CD4-positive, alpha-beta T cell (primary cell): ENCODE measurements at regions not wholly inside any gene's neighbourhood (a gene's known extent, or its start where the extent isn't known, plus 50 kb on each side); places are given as distances from the start of the nearest gene placed in this dataset.

Source experiments
- ATAC-seq: fragments of 200-7000 bp; cut with Tn5 transposase; one replicate; pipeline ENCODE4 v1.10.0; 2022; ENCODE audit warnings: mild to moderate bottlenecking; ENCODE audit not compliant: poor library complexity
- CTCF ChIA-PET: fragments of 350-600 bp; sonication (Branson Sonifier 250); formaldehyde crosslinking; loops from one replicate; lab custom pipeline; 2021; ENCODE audit warnings: antibody characterized with exemption, inconsistent platforms; lab: Charles Lee
- POLR2A ChIA-PET: fragments of 350-600 bp; sonication (Branson Sonifier 250); formaldehyde crosslinking; loops from one replicate; lab custom pipeline; 2021; ENCODE audit warnings: antibody characterized with exemption, inconsistent platforms; lab: Charles Lee
- DNase-seq, 14 experiments: peaks; one replicate each; pipeline ENCODE4 v3.0.0-alpha.2; 2013 to 2020; ENCODE audit warnings: mixed read lengths in 2 of 14
- H3K27ac ChIP-seq, 2 donors: one replicate each; pipeline versions ENCODE4 v1.5.1 to v1.7.0; 2013; ENCODE audit warnings: low read length in 2 of 2, low read depth in 1 of 2, mild to moderate bottlenecking in 1 of 2
- H3K27me3 ChIP-seq, 2 experiments: 1 replicate in 1 of 2; 2 replicates in 1 of 2; pipeline versions ENCODE4 v1.6.1 to v1.7.0; 2013; ENCODE audit warnings: low read length in 2 of 2, control low read depth in 1 of 2, mild to moderate bottlenecking in 1 of 2, moderate library complexity in 1 of 2; ENCODE audit not compliant: insufficient read depth in 2 of 2, control insufficient read depth in 1 of 2
- H3K36me3 ChIP-seq: one replicate; pipeline ENCODE4 v1.6.1; 2013; ENCODE audit warnings: low read length, control low read depth; ENCODE audit not compliant: insufficient read depth
- H3K4me1 ChIP-seq: one replicate; pipeline ENCODE4 v1.6.1; 2013; ENCODE audit warnings: low read length, control low read depth; ENCODE audit not compliant: insufficient read depth
- H3K4me3 ChIP-seq: one replicate; pipeline ENCODE4 v1.5.1; 2013; ENCODE audit warnings: mild to moderate bottlenecking, low read length, moderate library complexity
- H3K9me3 ChIP-seq, 2 experiments: 1 replicate in 1 of 2; 2 replicates in 1 of 2; pipeline versions ENCODE4 v1.6.1 to v1.7.0; 2013; ENCODE audit warnings: low read length in 2 of 2, mild to moderate bottlenecking in 2 of 2, control low read depth in 1 of 2, moderate library complexity in 1 of 2; ENCODE audit not compliant: control insufficient read depth in 1 of 2, insufficient read depth in 1 of 2
- H3K27ac Mint-ChIP-seq: one replicate; pipeline ENCODE4 v1.8.0; 2020; ENCODE audit warnings: mixed read lengths
- H3K27me3 Mint-ChIP-seq: one replicate; pipeline ENCODE4 v1.8.0; 2021; ENCODE audit warnings: mixed read lengths
- H3K36me3 Mint-ChIP-seq: one replicate; pipeline ENCODE4 v1.8.0; 2021; ENCODE audit warnings: low read depth, mixed read lengths
- H3K4me1 Mint-ChIP-seq: one replicate; pipeline ENCODE4 v1.8.0; 2021; ENCODE audit warnings: low read depth, mixed read lengths
- H3K4me3 Mint-ChIP-seq: one replicate; pipeline ENCODE4 v1.8.0; 2020; ENCODE audit warnings: mild to moderate bottlenecking, mixed read lengths
- H3K9me3 Mint-ChIP-seq: one replicate; pipeline ENCODE4 v1.8.0; 2020; ENCODE audit warnings: mixed read lengths
- intact Hi-C, 2 experiments: fragments of 100-400 bp; cut with DNase I in 1 of 2; cut with micrococcal nuclease in 1 of 2; formaldehyde crosslinking; loops; one replicate each; pipeline versions ENCODE4 v1.15.1 to v1.9.0; 2023 to 2025; cut with DNase I, micrococcal nuclease
- TF ChIP-seq, protein P1 (sequence below): fragments of 200-600 bp; IDR thresholded peaks from one replicate; pipeline ENCODE4 v1.8.0; 2022; ENCODE audit warnings: antibody characterized with exemption, mild to moderate bottlenecking

DNA sequence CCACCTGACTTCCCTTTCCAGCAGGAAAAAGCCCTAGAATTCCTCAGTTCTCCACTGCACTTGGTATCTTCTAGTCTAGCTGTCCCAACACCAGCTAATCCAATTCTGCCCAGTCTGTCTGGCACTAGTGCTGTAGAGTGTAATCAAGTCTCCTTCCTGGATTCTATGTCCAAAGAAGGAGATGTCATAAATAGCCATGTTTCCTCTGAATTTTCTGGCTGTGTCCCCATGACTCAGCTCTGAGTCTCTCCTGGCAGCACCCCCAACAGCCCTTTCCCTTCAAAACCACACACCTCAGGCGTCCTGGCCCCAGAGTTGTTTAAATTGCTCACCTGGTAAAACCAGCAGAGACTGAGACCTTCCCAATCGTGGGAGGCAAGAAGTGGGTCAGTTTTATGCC, 197.2 kb downstream of the GRXCR1 start:
- TF ChIP-seq, protein P1, sequence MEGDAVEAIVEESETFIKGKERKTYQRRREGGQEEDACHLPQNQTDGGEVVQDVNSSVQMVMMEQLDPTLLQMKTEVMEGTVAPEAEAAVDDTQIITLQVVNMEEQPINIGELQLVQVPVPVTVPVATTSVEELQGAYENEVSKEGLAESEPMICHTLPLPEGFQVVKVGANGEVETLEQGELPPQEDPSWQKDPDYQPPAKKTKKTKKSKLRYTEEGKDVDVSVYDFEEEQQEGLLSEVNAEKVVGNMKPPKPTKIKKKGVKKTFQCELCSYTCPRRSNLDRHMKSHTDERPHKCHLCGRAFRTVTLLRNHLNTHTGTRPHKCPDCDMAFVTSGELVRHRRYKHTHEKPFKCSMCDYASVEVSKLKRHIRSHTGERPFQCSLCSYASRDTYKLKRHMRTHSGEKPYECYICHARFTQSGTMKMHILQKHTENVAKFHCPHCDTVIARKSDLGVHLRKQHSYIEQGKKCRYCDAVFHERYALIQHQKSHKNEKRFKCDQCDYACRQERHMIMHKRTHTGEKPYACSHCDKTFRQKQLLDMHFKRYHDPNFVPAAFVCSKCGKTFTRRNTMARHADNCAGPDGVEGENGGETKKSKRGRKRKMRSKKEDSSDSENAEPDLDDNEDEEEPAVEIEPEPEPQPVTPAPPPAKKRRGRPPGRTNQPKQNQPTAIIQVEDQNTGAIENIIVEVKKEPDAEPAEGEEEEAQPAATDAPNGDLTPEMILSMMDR: no peak
- Mint-ChIP-seq H3K4me1 (no peaks in the 10 kb centered on the region), H3K9me3 (no peaks in the 10 kb centered on the region), H3K27me3 (no peaks in the 10 kb centered on the region), H3K27ac (no peak overlapping the region), H3K4me3 (no peak overlapping the region), H3K36me3 (no peaks in the 10 kb centered on the region)
- Histone ChIP-seq H3K4me1 (no peaks in the 10 kb centered on the region), H3K27ac (no peak overlapping the region), H3K27me3 (no peaks in the 10 kb centered on the region), H3K36me3 (no peaks in the 10 kb centered on the region), H3K9me3 (peaks cover 0 to 3% of the 10 kb centered on the region in 2 experiments), H3K4me3 (no peak overlapping the region)
- DNase-seq (no peak), ATAC-seq (no peak)
- CTCF ChIA-PET: no interaction called here
- POLR2A ChIA-PET: no interaction called here
- intact Hi-C loops: no loop called here

DNA sequence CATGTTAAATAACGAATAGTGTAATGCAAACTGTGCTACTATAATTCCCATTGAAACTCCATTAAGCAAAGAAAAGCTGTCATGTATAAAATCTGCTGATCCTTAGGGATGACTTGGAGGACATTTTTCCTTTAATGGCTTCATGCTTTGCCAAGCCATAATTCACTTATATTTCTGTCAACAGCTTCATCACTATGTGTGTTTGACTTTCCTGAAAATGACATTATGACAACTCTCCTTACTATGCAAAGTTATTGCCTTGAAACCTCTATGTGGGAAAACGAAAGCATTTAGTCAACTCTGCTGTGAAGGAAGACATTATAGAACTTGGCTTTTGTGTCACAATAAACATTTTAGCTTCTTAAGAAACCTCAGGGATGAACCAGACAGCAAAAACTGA, 210.5 kb downstream of the GRXCR1 start:
- H3K27me3 ChIP-seq: no peaks in the 10 kb centered on the region
- TF ChIP-seq, protein P1: no peak
- CTCF ChIA-PET: no interaction called here
- H3K4me3 ChIP-seq: no peak overlapping the region
- POLR2A ChIA-PET: no interaction called here
- Mint-ChIP-seq H3K27me3 (no peaks in the 10 kb centered on the region), H3K27ac (no peak overlapping the region), H3K36me3 (no peaks in the 10 kb centered on the region), H3K4me1 (no peaks in the 10 kb centered on the region), H3K9me3 (no peaks in the 10 kb centered on the region), H3K4me3 (no peak overlapping the region)
- H3K36me3 ChIP-seq: no peaks in the 10 kb centered on the region
- no peaks in the 10 kb centered on the region for H3K9me3 ChIP-seq
- ATAC-seq (no peak), DNase-seq (no peak)
- H3K27ac ChIP-seq: no peak overlapping the region
- intact Hi-C loops: no loop called here
- no peaks in the 10 kb centered on the region for H3K4me1 ChIP-seq

GRCh38 chr4:43112139-43112538, 219.6 kb downstream of the GRXCR1 start:
- DNase-seq (no peak), ATAC-seq (no peak)
- H3K9me3 Mint-ChIP-seq: no peaks in the 10 kb centered on the region
- TF ChIP-seq, protein P1: no peak
- no peaks in the 10 kb centered on the region for H3K36me3 Mint-ChIP-seq
- H3K27ac Mint-ChIP-seq: no peak overlapping the region
- no peaks in the 10 kb centered on the region for H3K27me3 ChIP-seq
- H3K36me3 ChIP-seq: no peaks in the 10 kb centered on the region
- no peaks in the 10 kb centered on the region for H3K27me3 Mint-ChIP-seq
- intact Hi-C loops: no loop called here
- no peaks in the 10 kb centered on the region for H3K4me1 Mint-ChIP-seq
- no peak overlapping the region for H3K27ac ChIP-seq
- peaks cover 0 to 10% of the 10 kb centered on the region in 2 experiments for H3K9me3 ChIP-seq
- POLR2A ChIA-PET: no interaction called here
- H3K4me3 Mint-ChIP-seq: no peak overlapping the region
- H3K4me1 ChIP-seq: no peaks in the 10 kb centered on the region
- CTCF ChIA-PET: no interaction called here
- no peak overlapping the region for H3K4me3 ChIP-seq
